Activated gamma-delta T cell treated with anti-CD3 and anti-CD28 coated beads, Interleukin-2, amount 50 U/mL, for 16 hours (primary cell): ENCODE measurements at regions not wholly inside any gene's neighbourhood (a gene's known extent, or its start where the extent isn't known, plus 50 kb on each side); places are given as distances from the start of the nearest gene placed in this dataset.

Source experiments
- DNase-seq: peaks from one replicate; pipeline ENCODE4 v3.0.0-alpha.2; 2020; ENCODE audit warnings: low read depth

DNA sequence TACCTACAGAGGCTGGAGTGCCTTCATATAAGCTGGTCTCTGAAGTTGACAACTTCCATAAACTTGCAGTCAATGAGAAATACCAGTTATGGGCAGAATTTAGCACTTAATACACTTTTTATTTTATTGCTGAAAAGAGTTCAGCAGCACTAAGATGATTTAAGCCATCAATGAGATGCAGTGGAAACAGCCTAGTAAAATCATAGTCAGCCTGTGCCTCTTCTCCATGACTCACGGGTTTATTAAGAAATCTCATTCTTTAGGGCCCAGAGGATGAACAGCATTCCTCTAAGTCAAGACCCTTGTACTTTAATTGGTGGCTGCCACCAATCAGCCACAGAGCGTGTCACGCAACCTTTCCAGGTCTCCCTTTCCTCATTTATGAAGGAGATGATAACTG, 1357.9 kb upstream of the CELF4 start:
- DNase-seq, result no peak

DNA sequence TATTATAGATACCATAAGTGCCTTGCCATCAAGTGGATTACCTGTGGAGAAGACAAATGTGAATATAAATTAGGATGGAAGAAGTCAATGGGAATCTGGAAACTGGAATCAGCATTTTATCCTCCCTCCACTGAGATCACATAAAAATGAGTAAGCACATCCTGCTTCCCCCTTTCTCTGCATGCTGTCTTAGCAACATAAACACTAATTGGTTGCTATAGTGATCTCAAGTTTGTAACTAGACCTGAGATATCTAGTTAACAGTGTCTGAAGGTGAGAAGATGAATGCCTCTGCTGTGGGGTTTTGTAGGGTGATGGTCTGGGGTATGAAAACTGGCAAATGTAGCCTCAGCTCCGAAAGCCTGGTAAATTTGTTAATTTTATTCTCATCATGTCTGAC, 1357.5 kb upstream of the CELF4 start:
- DNase-seq, result no peak

DNA sequence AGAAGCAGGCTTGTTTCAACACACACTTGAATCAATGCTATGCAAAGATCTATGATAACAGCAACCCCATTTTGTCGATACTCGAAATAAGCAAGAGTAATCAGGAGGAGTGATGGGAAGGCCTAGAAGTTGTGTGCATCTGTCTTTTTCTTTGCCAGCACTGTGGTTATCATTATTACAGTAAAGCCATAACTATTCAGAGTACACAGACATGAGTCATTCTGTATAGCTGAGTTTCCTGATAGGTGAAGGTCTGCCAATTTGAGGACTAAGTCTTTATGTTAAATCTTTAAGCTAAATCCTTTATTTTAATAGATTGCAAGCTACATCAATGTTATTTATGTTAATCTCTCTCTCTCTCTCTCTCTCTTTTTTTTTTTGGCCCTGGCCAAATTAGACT, 1344.4 kb upstream of the CELF4 start:
- DNase-seq, result no peak

DNA sequence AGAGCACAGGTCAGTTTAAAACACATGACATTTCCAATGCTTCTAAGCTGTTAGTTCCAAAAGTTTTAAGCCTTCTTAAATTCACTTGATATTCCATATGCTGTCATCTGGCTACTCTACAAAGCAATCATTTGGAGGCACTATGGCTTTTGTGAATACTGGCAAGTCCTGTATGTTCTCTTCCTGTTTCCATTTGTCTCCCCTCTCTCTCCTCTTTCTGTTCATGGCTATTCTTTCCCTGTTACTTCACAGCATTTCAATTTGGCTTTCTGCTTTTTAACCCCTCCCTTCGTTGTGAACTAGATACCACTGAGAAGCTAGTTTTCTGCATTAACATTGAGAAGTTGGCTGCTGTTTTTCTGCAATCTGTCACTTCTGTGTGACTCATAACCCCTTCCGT, 1337.2 kb upstream of the CELF4 start:
- no peak for DNase-seq

DNA sequence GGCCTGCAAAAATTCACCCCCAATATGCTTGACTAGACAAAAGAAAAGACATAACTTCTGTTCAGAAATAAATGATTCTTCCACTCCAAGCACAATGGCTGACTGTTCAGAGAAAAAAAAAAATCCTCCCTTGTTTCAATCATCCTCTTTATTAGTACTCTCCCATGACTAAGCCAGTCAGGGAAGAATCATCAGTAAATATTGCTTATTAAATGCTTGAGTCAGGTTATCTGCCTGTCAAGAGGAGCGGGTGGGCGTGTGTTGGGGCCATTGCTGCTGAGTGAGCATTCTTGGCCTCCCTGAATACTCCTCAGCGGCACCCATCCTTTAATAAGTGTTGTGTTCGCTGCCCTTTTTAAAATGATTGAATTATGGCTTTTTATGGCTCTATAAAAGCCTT, 1334.8 kb upstream of the CELF4 start:
- DNase-seq, result no peak

DNA sequence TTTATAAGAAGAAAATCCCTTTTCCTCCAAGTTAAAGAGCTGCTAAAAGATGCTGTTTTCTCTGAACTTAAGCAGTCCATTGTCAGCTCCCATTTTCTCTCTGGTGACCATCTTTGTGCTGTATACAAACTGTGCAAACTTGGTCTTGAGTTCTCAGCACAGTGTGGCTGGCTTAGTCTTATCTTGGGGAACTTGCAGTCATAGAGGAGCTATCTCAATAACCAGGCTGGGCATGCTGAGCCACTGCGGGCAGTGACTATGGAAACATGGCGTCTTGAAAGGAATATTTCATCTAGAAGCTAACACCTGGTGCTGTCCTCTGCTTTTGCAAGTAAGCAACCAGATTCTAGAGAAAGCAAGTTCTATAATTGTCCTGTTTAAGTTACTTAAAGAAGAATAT, 1334.4 kb upstream of the CELF4 start:
- DNase-seq, result no peak

DNA sequence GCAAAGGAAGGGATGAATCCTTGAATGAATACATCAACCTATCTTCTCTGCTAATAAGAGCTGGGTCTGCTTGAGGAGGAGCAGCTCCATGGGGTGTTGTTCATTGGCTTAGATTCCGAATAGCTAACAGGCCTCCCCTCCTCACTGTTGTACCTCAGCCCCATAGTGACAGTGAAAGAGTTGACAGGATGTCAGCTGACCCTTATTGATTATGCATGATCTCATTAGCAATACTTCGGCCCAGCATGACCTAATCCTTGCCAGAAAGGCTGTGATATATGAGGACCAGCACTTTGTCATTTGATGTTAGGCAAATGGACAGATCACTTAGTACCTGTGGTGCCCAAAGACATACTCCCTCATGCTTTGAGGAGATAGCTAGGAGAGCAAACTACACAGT, 1333.7 kb upstream of the CELF4 start:
- no peak for DNase-seq

DNA sequence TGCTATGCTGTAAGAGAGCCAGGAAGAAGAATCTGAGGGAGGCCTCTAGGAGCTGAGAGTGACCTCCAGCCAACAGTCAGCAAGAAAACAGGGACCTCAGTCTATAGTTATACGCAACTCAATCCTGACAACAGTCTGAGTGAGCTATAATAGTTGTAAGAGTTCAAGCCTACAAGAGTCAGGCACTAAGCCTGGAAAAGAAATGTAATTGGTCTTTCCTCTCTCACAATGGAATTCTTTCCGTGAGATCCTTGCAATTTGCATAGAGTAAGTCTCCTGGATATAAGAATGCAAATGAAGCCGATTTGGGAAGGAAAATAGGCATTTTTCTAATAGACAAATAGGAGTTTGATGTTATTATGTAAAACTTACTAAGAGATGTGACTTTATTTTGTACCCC, 1332.6 kb upstream of the CELF4 start:
- no peak for DNase-seq

DNA sequence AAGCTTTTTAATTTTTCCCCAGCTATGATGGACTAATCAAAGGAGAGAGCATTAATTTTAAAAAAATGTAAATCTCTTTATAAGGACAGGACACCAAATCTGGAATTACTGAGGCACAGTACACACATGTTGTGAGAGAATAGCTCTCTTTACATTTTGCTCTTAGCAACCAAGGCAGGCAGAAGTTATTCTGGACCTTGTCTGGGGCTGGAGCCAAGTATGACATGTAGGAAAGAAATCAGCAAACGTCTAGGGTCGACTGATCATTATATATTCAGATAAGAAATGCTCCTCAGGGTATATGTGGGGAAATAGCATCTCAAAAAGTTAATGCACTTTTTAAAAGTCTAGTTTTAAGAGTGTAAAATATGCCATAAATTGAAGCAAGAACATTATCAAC, 1330.0 kb upstream of the CELF4 start:
- DNase-seq, result no peak

DNA sequence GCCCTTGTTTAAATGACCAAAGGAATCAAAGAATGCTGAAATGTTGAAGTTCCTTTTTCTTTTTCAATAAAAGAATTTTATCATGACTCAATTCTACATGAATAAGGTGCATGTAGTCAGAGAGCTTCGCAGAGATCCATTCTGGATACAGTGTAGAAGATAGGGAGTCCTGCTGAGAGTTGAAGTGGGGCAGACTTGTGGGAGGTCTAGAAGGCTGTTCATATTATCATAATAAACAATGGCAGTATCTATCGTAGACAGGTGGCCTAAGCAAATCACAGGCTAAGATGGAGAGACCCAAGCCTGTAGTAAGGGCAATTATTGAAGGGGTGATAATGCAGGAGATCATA, 1322.0 kb upstream of the CELF4 start:
- DNase-seq, result no peak

DNA sequence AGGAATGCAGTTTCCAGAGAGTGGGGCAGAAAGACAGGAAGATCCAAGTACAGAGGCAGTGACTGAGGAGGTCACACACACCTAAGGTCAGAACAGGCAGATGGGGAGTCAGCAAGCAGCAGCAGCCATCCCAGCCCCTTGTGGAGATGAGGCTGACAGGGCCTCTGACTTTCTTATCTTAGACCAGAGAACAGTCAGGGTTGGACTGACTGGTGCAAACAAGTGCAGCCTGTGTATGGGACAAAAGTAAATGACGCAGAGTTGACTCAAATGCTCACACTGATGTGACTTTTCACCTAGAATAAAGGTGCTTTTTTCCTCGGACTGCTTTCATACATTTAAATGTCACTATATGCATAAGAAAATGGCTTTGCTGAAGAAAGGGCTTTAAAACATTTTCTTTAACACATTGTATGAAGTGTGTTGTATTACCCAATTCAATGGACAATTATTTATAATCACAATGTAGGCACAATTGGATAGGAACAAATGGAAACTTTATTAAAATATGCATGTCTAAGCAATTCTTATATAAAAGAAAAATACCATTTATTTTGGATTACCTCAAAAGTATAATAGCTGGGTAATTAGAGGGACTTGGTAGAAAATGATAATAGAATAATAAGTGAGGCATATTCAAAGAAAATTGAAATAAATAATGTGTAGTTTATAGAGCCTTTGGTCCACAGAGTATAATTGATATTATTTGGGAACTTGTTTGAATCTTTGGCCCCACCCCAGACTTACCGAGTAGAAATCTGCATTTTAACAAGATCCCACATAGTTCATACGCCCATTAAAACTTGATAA, 1321.5 kb upstream of the CELF4 start:
- DNase-seq, result no peak

DNA sequence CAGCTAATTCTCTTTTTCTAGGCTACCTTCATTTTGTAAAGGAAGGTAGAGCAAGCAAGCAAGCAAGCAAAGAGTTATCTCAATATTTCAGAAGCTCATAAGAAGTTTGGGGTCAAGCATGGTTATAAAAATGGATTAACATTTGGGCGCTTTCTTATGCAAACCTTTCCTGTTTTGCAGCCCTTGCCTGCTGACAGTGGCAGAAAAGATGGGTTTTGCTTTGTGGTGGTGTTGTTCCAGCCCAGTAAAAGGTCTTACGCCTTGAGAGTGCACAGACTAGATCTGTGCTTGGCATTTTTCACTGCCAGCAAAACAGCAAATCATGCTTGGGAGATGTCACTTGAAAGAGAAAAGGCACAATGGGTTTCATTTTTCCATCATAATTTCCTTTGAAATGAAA, 1320.6 kb upstream of the CELF4 start:
- no peak for DNase-seq

DNA sequence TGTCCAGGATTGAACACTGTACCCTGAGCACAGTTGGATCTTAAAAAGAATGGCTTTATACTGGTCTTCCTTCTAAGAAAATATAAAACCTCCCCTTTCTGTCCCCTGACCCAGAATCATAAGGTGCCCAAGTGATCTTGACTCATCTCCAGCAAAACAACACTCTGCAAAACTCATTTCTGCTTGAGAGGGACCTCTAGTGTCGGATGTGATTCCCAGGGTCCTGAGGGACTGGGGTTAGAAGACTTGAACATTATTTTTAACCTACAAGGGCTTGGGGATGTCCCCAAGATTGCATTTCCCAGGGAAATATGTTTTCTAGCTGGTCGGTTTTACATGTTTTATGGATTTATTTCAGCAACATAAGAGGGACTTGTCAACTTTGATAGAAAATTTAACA, 1318.5 kb upstream of the CELF4 start:
- no peak for DNase-seq

DNA sequence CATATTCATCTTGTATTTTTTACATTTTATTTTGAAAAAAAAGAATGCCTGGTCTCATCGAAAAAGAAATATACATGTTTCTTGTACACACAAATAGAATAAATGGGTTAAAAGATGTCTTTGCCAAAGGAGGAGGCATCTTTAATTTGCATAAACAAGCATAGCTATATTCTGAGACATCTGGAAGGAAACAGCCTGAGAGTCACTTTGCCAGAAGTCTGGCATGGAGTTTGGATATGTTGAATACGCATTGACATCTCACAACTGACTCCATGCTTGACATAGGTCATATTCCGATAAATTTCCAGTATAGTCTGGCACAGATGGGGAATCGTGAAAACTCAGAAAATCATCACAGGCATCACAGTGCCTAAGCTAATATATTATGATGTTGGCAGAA, 1317.5 kb upstream of the CELF4 start:
- DNase-seq, result no peak

DNA sequence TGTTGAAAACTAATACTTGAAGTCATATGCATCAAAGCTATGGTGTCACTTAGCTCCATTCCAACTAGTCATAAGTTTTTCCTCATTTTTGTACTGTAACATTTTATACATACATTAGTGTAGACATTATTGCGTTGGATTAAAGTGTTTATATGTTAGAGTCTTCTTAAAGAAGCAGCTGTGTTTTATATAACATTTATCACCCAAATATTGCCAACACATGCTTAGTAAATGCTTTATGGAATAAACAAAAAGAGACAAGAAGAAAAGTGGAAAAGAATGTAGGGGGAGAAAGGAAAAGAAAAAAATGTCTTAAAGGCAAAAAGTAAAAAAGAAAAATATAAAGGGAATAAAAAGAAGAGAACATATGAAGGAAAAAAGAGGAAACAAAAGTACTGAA, 1314.3 kb upstream of the CELF4 start:
- DNase-seq, result no peak

DNA sequence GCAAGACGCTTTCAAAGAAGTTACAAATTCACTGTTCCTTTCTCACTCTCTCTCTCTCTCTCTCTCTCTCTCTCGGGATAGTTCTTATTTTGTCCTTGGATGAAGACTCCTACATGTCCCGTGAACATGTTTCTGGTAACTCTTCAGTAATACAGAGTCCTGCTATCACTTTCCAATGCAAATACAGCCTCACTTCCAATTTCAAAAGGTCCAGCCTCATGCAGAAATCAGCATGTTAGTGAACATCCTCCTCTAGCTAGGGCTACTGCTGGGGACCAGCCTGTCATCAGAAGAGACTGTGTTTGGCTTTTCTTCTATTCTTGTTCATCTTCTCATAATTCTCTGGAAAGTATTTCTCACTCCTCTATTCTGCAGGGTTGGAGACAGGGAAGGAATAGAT, 1306.7 kb upstream of the CELF4 start:
- DNase-seq, result no peak

DNA sequence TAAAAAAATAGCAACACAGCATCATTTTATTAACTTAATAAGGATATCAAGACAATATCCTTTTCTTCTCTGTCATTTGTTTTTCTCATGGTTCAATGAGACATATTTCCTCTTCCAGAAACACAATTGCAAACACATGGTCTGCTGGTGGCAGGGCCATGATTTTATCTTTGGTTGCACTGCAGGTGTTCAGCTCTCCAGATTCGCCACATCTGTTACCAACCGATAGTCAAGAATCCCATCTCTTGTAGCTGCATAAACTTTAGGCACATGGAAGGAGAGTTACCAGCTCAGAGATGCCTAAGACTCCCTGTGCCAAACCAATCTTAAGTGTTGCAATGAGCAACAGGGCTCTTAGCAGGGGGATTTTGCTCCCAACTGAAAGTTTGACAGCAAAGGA, 1303.2 kb upstream of the CELF4 start:
- no peak for DNase-seq

DNA sequence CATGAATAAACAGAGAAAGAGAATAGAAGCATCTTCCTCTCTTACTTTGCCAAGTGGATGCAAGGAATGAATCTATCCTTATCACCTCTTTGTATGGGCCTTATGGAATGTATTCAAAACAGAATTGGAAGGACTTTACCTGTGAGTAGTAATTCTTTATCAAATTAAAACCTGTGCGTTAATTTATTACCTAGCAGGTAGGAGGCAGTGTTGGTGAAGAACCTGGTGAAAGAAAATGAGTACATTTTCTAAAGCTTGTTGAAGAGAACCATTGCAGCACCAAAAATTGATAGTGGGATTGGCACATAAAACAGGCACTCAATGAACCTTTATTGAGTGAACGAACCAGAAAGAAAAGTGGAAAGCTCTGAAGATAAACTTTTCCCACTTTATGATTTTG, 1302.1 kb upstream of the CELF4 start:
- no peak for DNase-seq

DNA sequence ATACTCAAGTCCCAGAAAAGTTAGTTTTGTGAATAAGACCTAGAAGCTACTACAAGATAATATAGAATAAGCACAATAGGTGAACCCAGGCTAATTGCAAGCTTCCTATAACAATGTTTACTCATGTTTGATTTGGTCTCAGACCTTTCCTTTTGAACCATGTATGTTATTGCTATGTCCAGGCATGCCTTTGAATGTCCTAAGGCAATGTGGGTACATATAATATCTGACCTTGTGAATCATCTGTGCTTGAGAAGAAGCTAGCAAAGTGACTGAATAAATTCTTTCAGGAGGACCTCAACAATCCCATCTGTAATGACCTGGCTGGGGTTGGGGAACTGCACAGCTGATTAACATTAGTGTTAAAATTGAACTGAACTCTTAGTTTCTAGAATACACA, 1285.9 kb upstream of the CELF4 start:
- DNase-seq, result no peak

DNA sequence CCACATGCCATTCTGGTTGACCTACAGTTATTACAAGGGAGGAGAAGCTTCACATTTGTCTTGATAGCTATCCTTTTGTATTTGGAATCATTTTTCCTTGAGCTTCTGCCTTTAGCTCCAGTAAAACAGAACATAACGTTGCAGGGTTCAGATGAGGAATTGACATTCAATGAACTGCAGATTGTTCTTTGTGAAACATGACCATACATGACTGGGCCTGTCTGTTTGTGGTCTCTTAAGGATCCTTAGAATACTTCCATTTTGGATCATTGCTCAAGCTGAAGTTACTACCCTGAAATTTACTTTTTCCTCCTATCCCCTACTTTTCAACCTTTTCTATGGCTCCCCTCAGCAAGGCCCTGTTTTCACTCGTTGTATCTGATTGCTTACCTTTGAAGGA, 1281.7 kb upstream of the CELF4 start:
- no peak for DNase-seq

DNA sequence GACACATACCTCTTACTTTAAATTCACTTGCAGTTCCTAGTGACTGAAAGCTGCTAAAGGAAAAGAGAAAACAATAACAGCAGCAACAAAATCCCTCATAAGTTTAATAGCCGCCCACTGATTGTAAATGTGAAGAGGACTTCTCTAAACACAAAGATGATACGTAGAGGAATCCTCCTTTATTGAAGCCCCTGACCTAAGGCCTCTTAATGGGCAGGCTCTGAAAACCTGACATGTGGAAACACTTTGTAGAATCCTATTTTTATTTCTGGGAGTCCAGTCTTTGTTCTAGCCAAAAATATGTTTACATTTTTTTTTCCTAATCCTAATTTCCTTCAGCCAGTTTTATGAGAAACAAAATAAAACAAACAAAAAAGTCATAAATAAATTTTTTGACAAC, 1277.7 kb upstream of the CELF4 start:
- DNase-seq, result no peak

DNA sequence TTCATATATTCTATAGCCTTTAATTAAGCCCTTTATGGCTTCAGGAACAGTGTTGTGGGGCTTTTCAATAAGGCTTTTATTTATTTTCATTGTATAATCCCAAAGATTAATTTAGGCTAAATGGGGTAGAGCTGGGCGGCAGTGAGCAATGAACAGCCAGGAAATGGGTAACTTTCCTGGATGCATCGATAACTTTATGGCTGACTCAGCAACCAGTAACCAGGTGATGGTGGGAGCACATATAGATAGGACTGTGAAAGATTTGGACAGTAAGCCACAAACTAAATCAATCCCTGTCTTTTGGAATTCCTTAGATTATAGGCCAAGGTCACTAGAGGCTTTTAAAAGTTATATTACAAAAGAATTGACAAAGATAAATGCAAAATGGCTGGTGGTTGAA, 1260.6 kb upstream of the CELF4 start:
- no peak for DNase-seq

DNA sequence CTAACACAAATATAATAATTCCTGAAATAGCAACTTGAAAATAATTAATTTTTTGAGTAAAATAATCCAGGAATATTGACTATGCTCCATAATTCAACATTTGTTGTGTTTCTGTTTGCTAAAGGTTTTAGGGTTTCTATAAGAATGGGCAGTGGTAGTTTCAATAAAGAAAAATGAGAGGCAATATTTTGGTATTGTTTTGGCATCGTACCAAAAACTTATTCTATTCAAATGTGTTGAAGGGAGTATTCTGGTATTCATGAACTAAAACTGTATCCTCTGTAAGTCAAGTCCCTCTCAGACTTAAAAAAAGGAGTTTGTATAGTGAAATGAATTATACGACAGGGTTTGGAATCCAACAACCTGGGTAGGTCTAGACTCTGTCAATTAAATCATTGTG, 1245.6 kb upstream of the CELF4 start:
- DNase-seq, result no peak

DNA sequence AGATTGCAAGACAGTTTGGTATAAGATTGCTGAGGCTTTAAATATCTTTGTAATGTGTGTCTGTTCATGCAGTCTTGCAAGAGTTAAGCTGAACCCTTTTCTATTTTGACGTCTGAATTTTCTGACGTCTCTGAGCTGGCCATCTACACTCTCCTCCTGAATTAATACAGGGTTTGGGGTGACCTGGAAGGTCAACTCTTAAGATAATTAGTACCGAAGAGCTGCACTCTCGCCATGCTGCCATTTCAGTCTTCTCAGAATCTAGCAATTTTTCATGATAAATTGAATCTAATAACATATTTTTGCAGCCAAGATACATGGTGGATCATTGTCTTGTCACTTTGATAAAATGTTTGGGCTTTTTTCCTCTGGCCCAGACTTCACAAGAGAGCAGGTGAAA, 1245.2 kb upstream of the CELF4 start:
- no peak for DNase-seq

DNA sequence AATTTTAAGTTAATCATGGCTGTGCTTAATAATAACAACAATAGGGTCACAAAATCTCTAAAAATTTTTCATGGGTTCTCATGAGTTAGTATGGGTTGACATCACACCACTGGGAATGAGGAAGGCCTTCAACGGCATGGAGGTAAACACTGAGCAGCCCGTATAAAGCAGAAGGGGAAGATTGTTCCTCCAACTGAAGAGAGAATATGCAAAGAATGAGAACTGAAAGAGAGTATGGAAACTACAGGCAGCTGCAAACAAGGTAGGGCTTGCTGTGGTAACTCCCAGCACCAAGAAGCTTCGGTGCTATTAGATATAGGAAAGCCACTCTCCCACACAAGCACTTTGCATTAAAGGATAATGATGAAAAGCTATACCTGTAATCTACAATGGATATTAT, 1242.3 kb upstream of the CELF4 start:
- no peak for DNase-seq
